SK-N-SH treated with all-trans-retinoic acid at 6 μM for 48 hours (cell line): ENCODE measurements at regions not wholly inside any gene's neighbourhood (a gene's known extent, or its start where the extent isn't known, plus 50 kb on each side); places are given as distances from the start of the nearest gene placed in this dataset.

Experiments
- ATAC-seq: fragments of 200-7000 bp; cut with Tn5 transposase; 3 replicates; pipeline ENCODE4 v1.9.1; 2020; ENCODE audit warnings: mild to moderate bottlenecking, moderate library complexity
- ARNTL ChIP-seq: fragments of 450-650 bp; formaldehyde crosslinking; IDR thresholded peaks from 2 replicates; pipeline ENCODE4 v1.5.0; 2020; ENCODE audit warnings: low read depth, mild to moderate bottlenecking, moderate library complexity, borderline replicate concordance
- BACH2 ChIP-seq: fragments of 250-450 bp; sonication (Bioruptor Pico); IDR thresholded peaks from 2 replicates; pipeline ENCODE4 v1.9.0; 2021; ENCODE audit warnings: mild to moderate bottlenecking, borderline replicate concordance
- CREB5 ChIP-seq: fragments of 250-450 bp; sonication (Bioruptor Pico); IDR thresholded peaks from 2 replicates; pipeline ENCODE4 v1.5.1; 2020; ENCODE audit warnings: low read depth, mild to moderate bottlenecking, moderate library complexity
- CSDC2 ChIP-seq: fragments of 250-450 bp; sonication (Bioruptor Pico); IDR thresholded peaks from 2 replicates; pipeline ENCODE4 v1.5.0; 2020; ENCODE audit warnings: mild to moderate bottlenecking, moderate library complexity
- CSRNP3 ChIP-seq: fragments of 250-450 bp; sonication (Bioruptor Pico); IDR thresholded peaks from 2 replicates; pipeline ENCODE4 v1.5.1; 2021; ENCODE audit warnings: mild to moderate bottlenecking, moderate library complexity
- ESRRG ChIP-seq: fragments of 250-450 bp; sonication (Bioruptor Pico); IDR thresholded peaks from 2 replicates; pipeline ENCODE4 v1.6.1; 2021; ENCODE audit warnings: mild to moderate bottlenecking
- GLIS3 ChIP-seq: fragments of 250-450 bp; sonication (Bioruptor Pico); IDR thresholded peaks from 2 replicates; pipeline ENCODE4 v1.5.0; 2020; ENCODE audit warnings: mild to moderate bottlenecking, moderate library complexity
- OSR1 ChIP-seq: fragments of 250-450 bp; sonication (Bioruptor Pico); IDR thresholded peaks from 2 replicates; pipeline ENCODE4 v1.8.0; 2022; ENCODE audit warnings: moderate library complexity, mild to moderate bottlenecking, inconsistent platforms
- PATZ1 ChIP-seq: fragments of 250-450 bp; sonication (Bioruptor Pico); IDR thresholded peaks from 2 replicates; pipeline ENCODE4 v1.8.0; 2020; ENCODE audit warnings: mild to moderate bottlenecking, moderate library complexity, borderline replicate concordance
- POU6F1 ChIP-seq: fragments of 250-450 bp; sonication (Bioruptor Pico); IDR thresholded peaks from 2 replicates; pipeline ENCODE4 v1.8.0; 2021; ENCODE audit warnings: low read depth, mild to moderate bottlenecking, moderate library complexity, borderline replicate concordance
- PPARA ChIP-seq: fragments of 250-450 bp; sonication (Bioruptor Pico); IDR thresholded peaks from 2 replicates; pipeline ENCODE4 v1.5.0; 2020; ENCODE audit warnings: mild to moderate bottlenecking, borderline replicate concordance
- RARB ChIP-seq: fragments of 250-450 bp; sonication (Bioruptor Pico); IDR thresholded peaks from 2 replicates; pipeline ENCODE4 v1.8.0; 2021; ENCODE audit warnings: mild to moderate bottlenecking, moderate library complexity
- SNAI2 ChIP-seq: fragments of 250-450 bp; sonication (Bioruptor Pico); IDR thresholded peaks from 2 replicates; pipeline ENCODE4 v1.5.0; 2020; ENCODE audit warnings: mild to moderate bottlenecking, moderate library complexity
- TCF4 ChIP-seq: fragments of 250-450 bp; sonication (Bioruptor Pico); IDR thresholded peaks from 2 replicates; pipeline ENCODE4 v1.8.0; 2021; ENCODE audit warnings: mild to moderate bottlenecking, moderate library complexity, borderline replicate concordance
- TOX ChIP-seq: fragments of 250-450 bp; sonication (Bioruptor Pico); IDR thresholded peaks from 2 replicates; pipeline ENCODE4 v1.8.0; 2021; ENCODE audit warnings: mild to moderate bottlenecking, moderate library complexity, borderline replicate concordance
- ZC3H10 ChIP-seq: fragments of 250-450 bp; sonication (Bioruptor Pico); IDR thresholded peaks from 2 replicates; pipeline ENCODE4 v1.5.1; 2021; ENCODE audit warnings: mild to moderate bottlenecking, moderate library complexity
- ZFP3 ChIP-seq: fragments of 250-450 bp; sonication (Bioruptor Pico); IDR thresholded peaks from 2 replicates; pipeline ENCODE4 v1.5.0; 2020; ENCODE audit warnings: mild to moderate bottlenecking, moderate library complexity
- ZFP30 ChIP-seq: fragments of 450-650 bp; formaldehyde crosslinking; IDR thresholded peaks from 2 replicates; pipeline ENCODE4 v1.5.0; 2022; ENCODE audit warnings: mild to moderate bottlenecking, moderate library complexity
- ZNF70 ChIP-seq: fragments of 450-650 bp; formaldehyde crosslinking; IDR thresholded peaks from 2 replicates; pipeline ENCODE4 v1.5.0; 2020; ENCODE audit warnings: mild to moderate bottlenecking, moderate library complexity
- ZNF8 ChIP-seq: fragments of 450-650 bp; formaldehyde crosslinking; IDR thresholded peaks from 2 replicates; pipeline ENCODE4 v1.5.0; 2020; ENCODE audit warnings: mild to moderate bottlenecking, moderate library complexity

GRCh38 chr1:105997516-105997915 lies 1059.0 kb upstream of the PRMT6 start:
- TF ChIP-seq ESRRG (CRISPR knock-in tag) (no peak), ZC3H10 (CRISPR knock-in tag) (no peak), ZFP30 (CRISPR knock-in tag) (no peak), CSRNP3 (no peak), TOX (CRISPR knock-in tag) (no peak), TCF4 (CRISPR knock-in tag) (no peak), ZFP3 (CRISPR knock-in tag) (no peak), BACH2 (CRISPR knock-in tag) (no peak), ZNF70 (CRISPR knock-in tag) (no peak), GLIS3 (no peak), CREB5 (CRISPR knock-in tag) (no peak), ZNF8 (CRISPR knock-in tag) (no peak), RARB (CRISPR knock-in tag) (no peak), ARNTL (CRISPR knock-in tag) (no peak), SNAI2 (CRISPR knock-in tag) (no peak)
- no peak for ATAC-seq

GRCh38 chr1:106022312-106022902 lies 1034.1 kb upstream of the PRMT6 start:
- ATAC-seq = no peak
- TF ChIP-seq ZNF8 (CRISPR knock-in tag) = no peak
- no peak for TF ChIP-seq CREB5 (CRISPR knock-in tag)
- no peak for TF ChIP-seq TOX (CRISPR knock-in tag)
- TF ChIP-seq OSR1 (CRISPR knock-in tag) = no peak
- no peak for TF ChIP-seq ARNTL (CRISPR knock-in tag)
- TF ChIP-seq SNAI2 (CRISPR knock-in tag) = no peak
- no peak for TF ChIP-seq TCF4 (CRISPR knock-in tag)
- TF ChIP-seq RARB (CRISPR knock-in tag) = no peak
- TF ChIP-seq ZFP3 (CRISPR knock-in tag) = no peak
- TF ChIP-seq CSDC2 (CRISPR knock-in tag) = no peak
- TF ChIP-seq ZFP30 (CRISPR knock-in tag) = no peak
- no peak for TF ChIP-seq POU6F1
- no peak for TF ChIP-seq CSRNP3
- TF ChIP-seq PPARA (CRISPR knock-in tag) = no peak
- TF ChIP-seq PATZ1 (CRISPR knock-in tag) = no peak
- no peak for TF ChIP-seq GLIS3

- TF ChIP-seq TOX (CRISPR knock-in tag) (no peak), POU6F1 (no peak), ARNTL (CRISPR knock-in tag) (no peak), CSRNP3 (no peak), BACH2 (CRISPR knock-in tag) (no peak), ZC3H10 (CRISPR knock-in tag) (no peak), ZNF8 (CRISPR knock-in tag) (no peak), CSDC2 (CRISPR knock-in tag) (no peak), SNAI2 (CRISPR knock-in tag) (no peak)
Observed at GRCh38 chr1:106027871-106028270, 1028.6 kb upstream of the PRMT6 start.

More at GRCh38 chr1:106027871-106028270, 1028.6 kb upstream of the PRMT6 start:
- no peak for ATAC-seq
